NB4 (cell line): ENCODE measurements at regions not wholly inside any gene's neighbourhood (a gene's known extent, or its start where the extent isn't known, plus 50 kb on each side); places are given as distances from the start of the nearest gene placed in this dataset.

Source experiments
- CTCF ChIP-seq: IDR thresholded peaks from one replicate; pipeline ENCODE4 v1.5.1; 2012; ENCODE audit warnings: low read depth, low read length
- MAX ChIP-seq: IDR thresholded peaks from 2 replicates; pipeline ENCODE4 v1.6.1; 2011; ENCODE audit warnings: low read depth, low read length
- MYC ChIP-seq: IDR thresholded peaks from 2 replicates; pipeline ENCODE4 v1.6.1; 2011; ENCODE audit warnings: low read depth, low read length
- POLR2A ChIP-seq: IDR thresholded peaks from 2 replicates; pipeline ENCODE4 v1.6.1; 2011; ENCODE audit warnings: mild to moderate bottlenecking; ENCODE audit not compliant: insufficient read length; ENCODE audit errors: extremely low read depth

GRCh38 chr17:72462814-72463213 lies 342.0 kb downstream of the SOX9 start:
- TF ChIP-seq CTCF (no peak), MYC (no peak), POLR2A (no peak), MAX (no peak)
